Endothelial cell of umbilical vein (primary cell): ENCODE measurements at regions not wholly inside any gene's neighbourhood (a gene's known extent, or its start where the extent isn't known, plus 50 kb on each side); places are given as distances from the start of the nearest gene placed in this dataset.

Source experiments
- BruUV-seq: library from RNA; stranded (reverse); fragments of 400-500 nt; replicated peaks from 2 replicates; lab custom pipeline; 2021; lab: Mats Ljungman, UMichigan
- CTCF ChIA-PET: fragments of 300-600, 350-600 bp; sonication (Branson Sonifier 250); formaldehyde crosslinking; loops from one replicate; lab custom pipeline; 2021; ENCODE audit warnings: antibody characterized with exemption, inconsistent platforms; lab: Charles Lee
- POLR2A ChIA-PET: fragments of 300-600, 350-600 bp; sonication (Branson Sonifier 250); formaldehyde crosslinking; loops from one replicate; lab custom pipeline; 2021; ENCODE audit warnings: antibody characterized with exemption, inconsistent platforms; lab: Charles Lee
- DNase-seq: peaks from one replicate; pipeline ENCODE4 v3.0.0-alpha.2; 2011; ENCODE audit warnings: low read depth, low spot score
- FAIRE-seq: peaks from 2 replicates; lab custom pipeline; 2011; peaks lifted over from hg19 to GRCh38; lab: Jason Lieb, UNC
- H2AFZ ChIP-seq: 2 replicates; pipeline ENCODE4 v1.6.0; 2012; ENCODE audit warnings: low read depth, low read length, control low read depth, inconsistent platforms
- H3K27ac ChIP-seq: 2 replicates; pipeline ENCODE4 v1.5.1; 2011; ENCODE audit warnings: low read depth, mild to moderate bottlenecking, control low read depth, low read length, moderate library complexity; ENCODE audit not compliant: insufficient read depth
- H3K27me3 ChIP-seq, 2 experiments: 2 replicates each; pipeline versions ENCODE4 v1.6.0 to v1.6.1; 2011; ENCODE audit warnings: low read length in 2 of 2, mixed read lengths in 1 of 2; ENCODE audit not compliant: control insufficient read depth in 2 of 2, insufficient read depth in 2 of 2
- H3K36me3 ChIP-seq, 2 experiments: 2 replicates in 1 of 2; 3 replicates in 1 of 2; pipeline ENCODE4 v1.5.1; 2011; ENCODE audit warnings: low read length in 2 of 2, mild to moderate bottlenecking in 1 of 2, moderate library complexity in 1 of 2; ENCODE audit not compliant: control insufficient read depth in 2 of 2, insufficient read depth in 2 of 2; ENCODE audit errors: extremely low read depth in 1 of 2
- H3K4me1 ChIP-seq: 3 replicates; pipeline ENCODE4 v1.5.1; 2011; ENCODE audit warnings: mild to moderate bottlenecking, low read length; ENCODE audit not compliant: control insufficient read depth, insufficient read depth; ENCODE audit errors: extremely low read depth
- H3K4me2 ChIP-seq: 2 replicates; pipeline ENCODE4 v1.6.1; 2011; ENCODE audit warnings: low read length, control low read depth, mixed read lengths; ENCODE audit not compliant: insufficient read depth
- H3K4me3 ChIP-seq, 3 experiments: fragments of 200-600 bp in 1 of 3; sonication (generic), shearing (Covaris generic) in 1 of 3; replicated peaks in 1 of 3; 2 replicates each; pipeline ENCODE4 v1.5.1; 2011 to 2016; ENCODE audit warnings: control low read depth in 3 of 3, low read length in 3 of 3, mild to moderate bottlenecking in 2 of 3, inconsistent platforms in 1 of 3, low read depth in 1 of 3, moderate library complexity in 1 of 3; ENCODE audit not compliant: insufficient read depth in 1 of 3
- H3K79me2 ChIP-seq: 2 replicates; pipeline ENCODE4 v1.6.0; 2012; ENCODE audit warnings: low read length, inconsistent platforms; ENCODE audit not compliant: control insufficient read depth, insufficient read depth
- H3K9ac ChIP-seq: replicated peaks from 2 replicates; pipeline ENCODE3; 2011; ENCODE audit warnings: low read length, control low read depth; ENCODE audit not compliant: insufficient read depth; ENCODE audit errors: extremely low read depth
- H3K9me1 ChIP-seq: replicated peaks from 3 replicates; pipeline ENCODE4 v1.6.0; 2011; ENCODE audit warnings: mild to moderate bottlenecking, low read length; ENCODE audit not compliant: control insufficient read depth, insufficient read depth; ENCODE audit errors: extremely low read depth
- H3K9me3 ChIP-seq: replicated peaks from 2 replicates; pipeline ENCODE4 v1.5.1; 2012; ENCODE audit warnings: low read length, inconsistent platforms; ENCODE audit not compliant: control insufficient read depth, insufficient read depth
- H4K20me1 ChIP-seq: replicated peaks from 2 replicates; pipeline ENCODE3; 2011; ENCODE audit warnings: mild to moderate bottlenecking, low read length; ENCODE audit not compliant: control insufficient read depth, insufficient read depth; ENCODE audit errors: extremely low read depth
- EZH2 ChIP-seq: IDR thresholded peaks from 2 replicates; pipeline ENCODE4 v1.6.1; 2012; ENCODE audit warnings: borderline replicate concordance, low read depth, mild to moderate bottlenecking, moderate library complexity, low read length, inconsistent platforms; ENCODE audit not compliant: severe bottlenecking
- FOS ChIP-seq: IDR thresholded peaks from 2 replicates; pipeline ENCODE4 v1.6.1; 2011; ENCODE audit warnings: mild to moderate bottlenecking, low read length, moderate library complexity, borderline replicate concordance; ENCODE audit not compliant: insufficient read depth
- GATA2 ChIP-seq: IDR thresholded peaks from 2 replicates; pipeline ENCODE4 v1.7.0; 2011; ENCODE audit warnings: low read depth, mild to moderate bottlenecking, moderate library complexity, mixed read lengths, low read length; ENCODE audit not compliant: insufficient read length, insufficient read depth
- JUN ChIP-seq: IDR thresholded peaks from 2 replicates; pipeline ENCODE4 v1.6.1; 2011; ENCODE audit warnings: borderline replicate concordance, low read depth; ENCODE audit not compliant: insufficient read length, insufficient read depth
- MYC ChIP-seq: IDR thresholded peaks from one replicate; pipeline ENCODE4 v1.6.1; 2011; ENCODE audit warnings: mild to moderate bottlenecking, low read depth, low read length
- POLR2A ChIP-seq: IDR thresholded peaks from 2 replicates; pipeline ENCODE4 v1.6.1; 2012; ENCODE audit warnings: low read depth, mild to moderate bottlenecking, control low read depth, low read length
- POLR2AphosphoS5 ChIP-seq: IDR thresholded peaks from 2 replicates; pipeline ENCODE4 v1.6.1; 2012; ENCODE audit warnings: low read depth, mild to moderate bottlenecking, control low read depth, low read length, moderate library complexity; ENCODE audit not compliant: insufficient read depth
- dilution Hi-C: fragments of 300-500 bp; cut with MboI; formaldehyde crosslinking; loops from one replicate; pipeline ENCODE4 v1.15.0; 2019; ENCODE audit warnings: low sequenced_read_pairs; ENCODE audit not compliant: extremely low pct_ligation_motif_present
- intact Hi-C: fragments of 100-400 bp; cut with micrococcal nuclease; formaldehyde crosslinking; loops from one replicate; pipeline ENCODE4 v1.10.0; 2022
- TF ChIP-seq, protein P1 (sequence below): IDR thresholded peaks from 2 replicates; pipeline ENCODE4 v1.6.1; 2011; ENCODE audit not compliant: insufficient read depth, insufficient read length
- TF ChIP-seq, protein P2 (sequence below), 2 donors: IDR thresholded peaks; 1 replicate in 1 of 2; 2 replicates in 1 of 2; pipeline ENCODE4 v1.5.1; 2011; ENCODE audit warnings: low read length in 2 of 2, mild to moderate bottlenecking in 2 of 2, moderate library complexity in 2 of 2, control low read depth in 1 of 2, inconsistent platforms in 1 of 2, low read depth in 1 of 2; ENCODE audit not compliant: insufficient read depth in 1 of 2; ENCODE audit errors: extremely low read depth in 1 of 2

DNA sequence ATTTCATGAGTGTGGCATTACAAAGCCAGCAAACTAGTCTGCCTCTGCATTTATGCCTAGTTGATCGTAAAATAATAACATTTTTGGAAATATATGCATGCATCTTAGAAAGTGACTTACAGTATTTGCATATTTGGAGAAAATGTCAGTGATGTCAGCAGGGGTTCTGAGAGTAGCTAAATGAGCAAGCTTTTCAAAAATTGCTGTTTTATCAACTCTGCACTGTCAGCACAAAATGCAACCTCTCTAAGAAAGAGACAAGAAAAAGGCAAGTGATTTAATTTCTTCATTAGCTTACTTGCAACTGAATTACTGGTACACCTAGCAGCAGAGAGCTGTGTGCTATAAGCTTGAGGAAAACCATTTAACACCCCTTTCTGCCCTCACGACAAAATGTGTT is 632.5 kb upstream of the MMS22L start:
- Histone ChIP-seq H3K4me1 (no peaks in the 10 kb centered on the region), H3K27me3 (no peaks in the 10 kb centered on the region), H3K9ac (no peak overlapping the region), H3K4me2 (no peak overlapping the region), H3K9me1 (no peaks in the 10 kb centered on the region), H3K4me3 (no peak overlapping the region), H3K9me3 (no peaks in the 10 kb centered on the region), H3K79me2 (no peaks in the 10 kb centered on the region), H3K36me3 (no peaks in the 10 kb centered on the region), H4K20me1 (no peaks in the 10 kb centered on the region), H2AFZ (no peak overlapping the region), H3K27ac (no peak overlapping the region)
- POLR2A ChIA-PET: no interaction called here
- CTCF ChIA-PET: no interaction called here
- dilution Hi-C loops (no loop called here), intact Hi-C loops (no loop called here)
- no TSS peak for BruUV-seq
- FAIRE-seq: no peak
- TF ChIP-seq POLR2AphosphoS5 (no peak), MYC (no peak), POLR2A (no peak), EZH2 (no peak), FOS (no peak), JUN (no peak), GATA2 (no peak)
- TF ChIP-seq, protein P1, sequence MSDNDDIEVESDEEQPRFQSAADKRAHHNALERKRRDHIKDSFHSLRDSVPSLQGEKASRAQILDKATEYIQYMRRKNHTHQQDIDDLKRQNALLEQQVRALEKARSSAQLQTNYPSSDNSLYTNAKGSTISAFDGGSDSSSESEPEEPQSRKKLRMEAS: no peak
- TF ChIP-seq, protein P2, sequence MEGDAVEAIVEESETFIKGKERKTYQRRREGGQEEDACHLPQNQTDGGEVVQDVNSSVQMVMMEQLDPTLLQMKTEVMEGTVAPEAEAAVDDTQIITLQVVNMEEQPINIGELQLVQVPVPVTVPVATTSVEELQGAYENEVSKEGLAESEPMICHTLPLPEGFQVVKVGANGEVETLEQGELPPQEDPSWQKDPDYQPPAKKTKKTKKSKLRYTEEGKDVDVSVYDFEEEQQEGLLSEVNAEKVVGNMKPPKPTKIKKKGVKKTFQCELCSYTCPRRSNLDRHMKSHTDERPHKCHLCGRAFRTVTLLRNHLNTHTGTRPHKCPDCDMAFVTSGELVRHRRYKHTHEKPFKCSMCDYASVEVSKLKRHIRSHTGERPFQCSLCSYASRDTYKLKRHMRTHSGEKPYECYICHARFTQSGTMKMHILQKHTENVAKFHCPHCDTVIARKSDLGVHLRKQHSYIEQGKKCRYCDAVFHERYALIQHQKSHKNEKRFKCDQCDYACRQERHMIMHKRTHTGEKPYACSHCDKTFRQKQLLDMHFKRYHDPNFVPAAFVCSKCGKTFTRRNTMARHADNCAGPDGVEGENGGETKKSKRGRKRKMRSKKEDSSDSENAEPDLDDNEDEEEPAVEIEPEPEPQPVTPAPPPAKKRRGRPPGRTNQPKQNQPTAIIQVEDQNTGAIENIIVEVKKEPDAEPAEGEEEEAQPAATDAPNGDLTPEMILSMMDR (IDR thresholded peaks at IDR 0.05; ENCODE audit: extremely low read depth in 1 of 2, insufficient read depth in 1 of 2, low read depth in 1 of 2, low read length in 2 of 2): no peak
- DNase-seq: no peak
